ENCODE measurements at regions not wholly inside any gene's neighbourhood (a gene's known extent, or its start where the extent isn't known, plus 50 kb on each side); places are given as distances from the start of the nearest gene placed in this dataset.

- TF ChIP-seq, protein P1, sequence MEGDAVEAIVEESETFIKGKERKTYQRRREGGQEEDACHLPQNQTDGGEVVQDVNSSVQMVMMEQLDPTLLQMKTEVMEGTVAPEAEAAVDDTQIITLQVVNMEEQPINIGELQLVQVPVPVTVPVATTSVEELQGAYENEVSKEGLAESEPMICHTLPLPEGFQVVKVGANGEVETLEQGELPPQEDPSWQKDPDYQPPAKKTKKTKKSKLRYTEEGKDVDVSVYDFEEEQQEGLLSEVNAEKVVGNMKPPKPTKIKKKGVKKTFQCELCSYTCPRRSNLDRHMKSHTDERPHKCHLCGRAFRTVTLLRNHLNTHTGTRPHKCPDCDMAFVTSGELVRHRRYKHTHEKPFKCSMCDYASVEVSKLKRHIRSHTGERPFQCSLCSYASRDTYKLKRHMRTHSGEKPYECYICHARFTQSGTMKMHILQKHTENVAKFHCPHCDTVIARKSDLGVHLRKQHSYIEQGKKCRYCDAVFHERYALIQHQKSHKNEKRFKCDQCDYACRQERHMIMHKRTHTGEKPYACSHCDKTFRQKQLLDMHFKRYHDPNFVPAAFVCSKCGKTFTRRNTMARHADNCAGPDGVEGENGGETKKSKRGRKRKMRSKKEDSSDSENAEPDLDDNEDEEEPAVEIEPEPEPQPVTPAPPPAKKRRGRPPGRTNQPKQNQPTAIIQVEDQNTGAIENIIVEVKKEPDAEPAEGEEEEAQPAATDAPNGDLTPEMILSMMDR (conservative IDR thresholded peaks at IDR 0.05; ENCODE audit: low read length): no peak
- no peak for TF ChIP-seq EZH2phosphoT487 (IDR thresholded peaks at IDR 0.05; ENCODE audit: borderline replicate concordance, low read depth, low read length)
Measured at GRCh38 chr5:92676215-92677165, 904.5 kb downstream of the NR2F1-AS1 start.

All from OCI-LY7 (cell line).